ENCODE measurements at regions not wholly inside any gene's neighbourhood (a gene's known extent, or its start where the extent isn't known, plus 50 kb on each side); places are given as distances from the start of the nearest gene placed in this dataset.

GRCh38 chr21:28234326-28234725, 758.4 kb downstream of the LTN1 start:
- no peak overlapping the region for H3K4me3 ChIP-seq (replicated peaks; ENCODE audit: low read depth, low read length)
- no peak for TF ChIP-seq CTCF (IDR thresholded peaks at IDR 0.05; ENCODE audit: low read depth, low read length, missing control alignments)
- DNase-seq (ENCODE audit: extremely low read depth, low read depth): no peak

GRCh38 chr21:28233536-28234220, 759.0 kb downstream of the LTN1 start:
- TF ChIP-seq CTCF (IDR thresholded peaks at IDR 0.05; ENCODE audit: low read depth, low read length, missing control alignments): no peak
- no peak for DNase-seq (ENCODE audit: extremely low read depth, low read depth)
- no peak overlapping the region for H3K4me3 ChIP-seq (replicated peaks; ENCODE audit: low read depth, low read length)

- no peak for TF ChIP-seq CTCF (IDR thresholded peaks at IDR 0.05; ENCODE audit: low read depth, low read length, missing control alignments)
- DNase-seq (ENCODE audit: extremely low read depth, low read depth): no peak
- H3K4me3 ChIP-seq (replicated peaks; ENCODE audit: low read depth, low read length): no peak overlapping the region
Observed at GRCh38 chr21:28230559-28230958, 762.1 kb downstream of the LTN1 start.

GRCh38 chr21:28229814-28230213, 762.9 kb downstream of the LTN1 start:
- no peak for DNase-seq (ENCODE audit: extremely low read depth, low read depth)
- TF ChIP-seq CTCF (IDR thresholded peaks at IDR 0.05; ENCODE audit: low read depth, low read length, missing control alignments): no peak
- H3K4me3 ChIP-seq (replicated peaks; ENCODE audit: low read depth, low read length): no peak overlapping the region

GRCh38 chr21:28228636-28228995, 764.1 kb downstream of the LTN1 start:
- no peak for TF ChIP-seq CTCF (IDR thresholded peaks at IDR 0.05; ENCODE audit: low read depth, low read length, missing control alignments)
- no peak overlapping the region for H3K4me3 ChIP-seq (replicated peaks; ENCODE audit: low read depth, low read length)
- no peak for DNase-seq (ENCODE audit: extremely low read depth, low read depth)

- no peak for TF ChIP-seq CTCF (IDR thresholded peaks at IDR 0.05; ENCODE audit: low read depth, low read length, missing control alignments)
- no peak overlapping the region for H3K4me3 ChIP-seq (replicated peaks; ENCODE audit: low read depth, low read length)
- no peak for DNase-seq (ENCODE audit: extremely low read depth, low read depth)
Observed at GRCh38 chr21:28227881-28228635, 764.6 kb downstream of the LTN1 start.

All from HFF-Myc (cell line).